LNCaP clone FGC (cell line): ENCODE measurements at regions not wholly inside any gene's neighbourhood (a gene's known extent, or its start where the extent isn't known, plus 50 kb on each side); places are given as distances from the start of the nearest gene placed in this dataset.
"Not testable (repeated sequence)": the region's sequence is repeated elsewhere in the genome, so short reads cannot be mapped to it uniquely, and the experiment has no call there.

Experiments used
- DNase-seq: peaks from one replicate; pipeline ENCODE4 v3.0.0-alpha.2; 2011; ENCODE audit warnings: low read depth
- H3K4me3 ChIP-seq: 2 replicates; pipeline ENCODE4 v1.5.1; 2011; ENCODE audit warnings: mild to moderate bottlenecking, low read depth, low read length, control low read depth
- CTCF ChIP-seq: IDR thresholded peaks from 2 replicates; pipeline ENCODE4 v1.5.1; 2012; ENCODE audit warnings: mild to moderate bottlenecking; ENCODE audit not compliant: control insufficient read depth, insufficient read depth; ENCODE audit errors: extremely low read depth

DNA sequence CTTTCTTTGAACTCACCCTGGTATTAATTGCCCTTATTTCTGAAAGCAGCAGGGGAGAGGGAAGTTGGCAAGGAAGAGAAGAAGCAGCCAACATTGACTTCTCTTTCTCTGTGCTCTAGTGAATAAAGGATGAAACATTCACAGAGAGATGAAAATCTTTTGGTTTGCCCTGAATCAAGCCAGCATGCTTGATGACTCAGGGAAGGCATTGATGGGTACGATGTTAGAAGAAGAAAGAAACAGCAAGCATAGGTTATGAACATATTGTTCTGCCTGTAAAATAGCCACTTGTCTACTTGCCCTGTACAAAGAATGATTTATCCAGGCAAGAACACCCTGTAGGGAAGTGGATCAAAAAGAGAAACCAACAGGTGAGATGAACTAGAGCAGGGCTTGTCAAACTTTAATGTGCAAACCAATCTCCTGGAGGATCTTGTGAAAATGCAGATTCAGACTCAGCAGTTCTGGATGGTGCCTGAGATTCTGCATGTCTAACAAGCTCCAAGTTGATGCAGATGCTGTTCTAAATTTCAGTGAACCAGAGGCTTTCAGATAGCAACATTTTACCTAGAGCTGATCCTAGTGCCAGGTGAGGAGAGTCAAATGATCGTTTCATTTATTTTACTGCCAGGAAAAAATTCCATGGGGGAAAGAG is 586.6 kb upstream of the TLE4 start:
- DNase-seq, result no peak
- TF ChIP-seq CTCF, result no peak
- H3K4me3 ChIP-seq, result no peak overlapping the region

- no peak overlapping the region for H3K4me3 ChIP-seq
- no peak for TF ChIP-seq CTCF
- DNase-seq, result no peak
These were observed 585.3 kb upstream of the TLE4 start for GRCh38 chr9:78986446-78986845.

- DNase-seq, result no peak
- TF ChIP-seq CTCF, result no peak
- no peak overlapping the region for H3K4me3 ChIP-seq
These were observed 582.6 kb upstream of the TLE4 start for GRCh38 chr9:78989031-78989658.

GRCh38 chr9:78994471-78994870 is 577.3 kb upstream of the TLE4 start:
- TF ChIP-seq CTCF, result no peak
- DNase-seq, result no peak
- H3K4me3 ChIP-seq, result no peak overlapping the region

- DNase-seq, H3K4me3 ChIP-seq: not testable (repeated sequence)
These were observed 576.8 kb upstream of the TLE4 start for GRCh38 chr9:78994974-78995373.

- no peak overlapping the region for H3K4me3 ChIP-seq
- DNase-seq, result no peak
These were observed 574.5 kb upstream of the TLE4 start for GRCh38 chr9:78997296-78997695.

More at GRCh38 chr9:78997296-78997695, 574.5 kb upstream of the TLE4 start:
- TF ChIP-seq CTCF, result no peak
